ENCODE measurements at regions not wholly inside any gene's neighbourhood (a gene's known extent, or its start where the extent isn't known, plus 50 kb on each side); places are given as distances from the start of the nearest gene placed in this dataset.
"Not testable (repeated sequence)": the region's sequence is repeated elsewhere in the genome, so short reads cannot be mapped to it uniquely, and the experiment has no call there.

- DNase-seq, result no peak
These were observed 83.8 kb upstream of the LCORL start for GRCh38 chr4:18105030-18106011.

- no peak for DNase-seq
These were observed 82.5 kb upstream of the LCORL start for GRCh38 chr4:18103876-18104605.

- DNase-seq, result no peak
These were observed 79.1 kb upstream of the LCORL start for GRCh38 chr4:18100657-18101056.

- not testable (repeated sequence) for DNase-seq
These were observed 68.9 kb upstream of the LCORL start for GRCh38 chr4:18090447-18090846.

- DNase-seq, result no peak
These were observed 60.7 kb upstream of the LCORL start for GRCh38 chr4:18082236-18082635.

- no peak for DNase-seq
These were observed 60.2 kb upstream of the LCORL start for GRCh38 chr4:18081708-18082107.

- no peak for DNase-seq
These were observed 56.3 kb upstream of the LCORL start for GRCh38 chr4:18077808-18078207.

GRCh38 chr4:18075823-18076433, 54.4 kb upstream of the LCORL start:
- no peak for DNase-seq

- DNase-seq, result no peak
These were observed 50.3 kb upstream of the LCORL start for GRCh38 chr4:18071894-18072293.

Data from activated CD4-positive, alpha-beta T cell treated with anti-CD3 and anti-CD28 coated beads for 1 hour (primary cell).